H54 (cell line): ENCODE measurements at regions not wholly inside any gene's neighbourhood (a gene's known extent, or its start where the extent isn't known, plus 50 kb on each side); places are given as distances from the start of the nearest gene placed in this dataset.

Experiments used
- DNase-seq: peaks from one replicate; pipeline ENCODE4 v3.0.0; 2011; ENCODE audit warnings: low spot score, mixed read lengths; ENCODE audit not compliant: insufficient read length
- FAIRE-seq: peaks from 3 replicates; lab custom pipeline; 2011; peaks lifted over from hg19 to GRCh38; lab: Jason Lieb, UNC
- POLR2A ChIP-seq: IDR thresholded peaks from 2 replicates; pipeline ENCODE4 v1.6.1; 2011; ENCODE audit warnings: low read depth, mild to moderate bottlenecking, low read length

DNA sequence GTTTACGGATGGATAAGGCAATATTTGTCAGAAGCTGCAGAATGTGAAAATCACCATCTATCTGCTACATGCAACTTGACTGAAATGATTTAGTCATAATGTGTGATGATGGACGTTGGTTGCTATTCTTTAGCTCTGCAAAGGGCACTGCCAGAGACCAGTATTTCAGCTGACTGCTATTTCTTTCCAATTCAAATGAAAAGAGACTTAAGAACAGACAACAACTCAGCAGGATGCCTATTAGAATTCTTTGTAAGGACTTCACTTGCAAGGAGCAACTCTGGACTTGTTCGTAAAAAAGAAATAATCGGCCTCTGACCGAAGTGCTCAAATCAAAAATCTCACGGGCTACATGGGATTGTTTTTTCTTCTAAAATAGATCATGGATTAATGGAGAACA lies 262.7 kb downstream of the DHX15 start:
- DNase-seq = no peak
- FAIRE-seq = no peak
- no peak for TF ChIP-seq POLR2A

DNA sequence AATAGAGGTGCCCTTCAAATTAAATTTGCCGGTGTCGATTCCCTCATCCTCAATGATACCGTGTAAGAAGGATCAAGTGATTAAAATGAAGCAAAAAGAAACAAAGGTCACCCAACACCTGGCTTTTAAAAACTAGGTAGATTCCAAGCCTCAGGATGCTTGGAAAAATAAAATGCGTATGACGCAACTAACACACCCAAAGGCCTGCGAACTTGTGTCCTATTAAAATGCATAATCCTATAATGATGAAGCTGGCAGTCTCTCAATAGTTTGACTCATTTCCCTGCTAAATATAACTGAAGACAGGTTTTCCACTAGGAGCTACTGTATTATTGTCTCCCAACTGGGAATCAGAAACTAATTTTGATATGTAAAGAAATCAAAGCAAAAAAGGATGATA lies 263.2 kb downstream of the DHX15 start:
- no peak for DNase-seq
- no peak for FAIRE-seq
- TF ChIP-seq POLR2A = no peak

DNA sequence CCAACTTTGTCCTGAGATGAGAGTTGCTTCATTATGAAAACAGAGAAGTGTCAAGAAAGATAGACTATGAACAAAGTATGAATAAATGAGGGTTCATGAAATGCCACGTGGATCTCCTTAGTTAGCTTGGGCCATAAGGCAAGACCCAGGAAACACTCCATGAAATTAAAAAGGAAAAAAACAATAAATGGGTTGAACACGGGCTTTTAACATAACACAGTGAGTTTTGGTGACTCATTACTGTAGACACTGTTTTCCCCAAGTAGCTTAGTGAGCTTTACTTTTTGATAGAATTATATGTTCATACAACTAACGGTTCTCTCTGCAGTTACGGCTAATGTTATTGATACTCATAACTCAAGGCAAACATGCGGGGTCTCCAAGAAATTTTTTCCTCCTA lies 265.0 kb downstream of the DHX15 start:
- DNase-seq (no peak), FAIRE-seq (no peak)
- no peak for TF ChIP-seq POLR2A

DNA sequence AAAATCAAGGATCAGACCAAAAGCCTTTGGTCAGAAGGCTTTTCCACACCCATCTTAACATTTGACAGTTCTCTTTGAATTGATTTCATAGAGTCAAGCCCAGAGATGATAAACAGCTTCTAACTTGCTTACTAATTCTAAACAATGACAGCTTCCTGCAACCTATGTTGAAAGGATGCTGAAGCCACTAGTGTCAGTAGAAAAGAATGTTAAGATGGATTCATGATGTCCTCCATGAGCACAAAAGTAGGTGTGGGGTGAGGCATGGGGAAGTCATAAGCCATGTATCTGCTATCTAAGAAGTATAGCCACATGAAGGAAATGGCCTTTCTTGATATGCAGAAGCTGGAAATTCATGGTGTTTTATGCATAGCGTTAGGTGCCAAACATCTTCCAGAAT lies 269.3 kb downstream of the DHX15 start:
- DNase-seq (no peak), FAIRE-seq (no peak)
- TF ChIP-seq POLR2A = no peak

DNA sequence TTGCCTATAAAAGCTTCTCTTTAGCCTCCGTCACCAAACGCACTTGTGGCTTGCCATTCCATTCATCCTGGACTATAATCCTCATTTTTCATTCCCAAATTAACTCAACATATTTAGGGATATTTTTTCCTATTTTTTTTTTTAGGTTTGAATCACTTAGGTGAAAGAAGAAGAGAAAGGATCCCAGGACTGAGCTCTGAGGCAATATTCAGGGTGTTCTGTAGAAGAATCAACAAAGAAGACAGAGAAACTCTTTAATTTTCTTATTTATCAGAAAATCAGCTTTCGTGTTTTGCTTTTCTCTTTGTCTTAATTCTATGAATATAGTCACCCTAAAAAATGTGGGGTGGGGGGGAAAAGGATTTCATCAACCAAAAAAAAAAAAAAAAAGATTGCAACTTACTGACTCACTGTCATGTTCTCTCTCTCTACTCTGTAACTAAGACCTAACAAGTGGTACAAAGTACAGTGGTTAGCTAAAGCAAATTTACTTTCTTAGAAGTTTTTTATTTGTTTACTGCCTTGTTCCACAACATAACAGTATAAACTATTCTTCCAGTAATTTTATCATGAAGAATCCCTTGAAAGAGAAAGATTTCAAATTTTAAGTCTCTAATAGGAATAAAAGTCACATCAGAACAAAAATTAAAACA lies 272.0 kb downstream of the DHX15 start:
- no peak for TF ChIP-seq POLR2A
- FAIRE-seq (no peak), DNase-seq (no peak)

DNA sequence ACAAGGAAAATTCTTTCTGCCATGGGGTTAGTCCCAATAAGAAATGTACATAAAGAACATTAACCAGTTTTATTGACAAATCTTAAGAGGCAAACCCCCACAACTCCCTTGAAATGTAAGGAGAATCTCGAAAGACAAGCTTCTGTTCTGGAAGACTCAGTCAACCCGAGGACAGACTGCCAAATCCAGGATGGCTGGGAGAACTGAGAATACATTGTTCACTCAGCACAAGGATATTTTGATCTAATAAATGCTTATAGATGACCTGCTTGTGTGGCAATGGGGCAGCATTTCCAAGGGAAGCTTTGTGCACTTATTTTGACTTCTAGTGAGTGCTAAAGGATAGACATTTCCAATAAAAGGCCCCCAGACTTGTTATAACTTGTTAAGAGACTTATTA lies 280.4 kb downstream of the DHX15 start:
- DNase-seq = no peak
- TF ChIP-seq POLR2A = no peak
- no peak for FAIRE-seq

DNA sequence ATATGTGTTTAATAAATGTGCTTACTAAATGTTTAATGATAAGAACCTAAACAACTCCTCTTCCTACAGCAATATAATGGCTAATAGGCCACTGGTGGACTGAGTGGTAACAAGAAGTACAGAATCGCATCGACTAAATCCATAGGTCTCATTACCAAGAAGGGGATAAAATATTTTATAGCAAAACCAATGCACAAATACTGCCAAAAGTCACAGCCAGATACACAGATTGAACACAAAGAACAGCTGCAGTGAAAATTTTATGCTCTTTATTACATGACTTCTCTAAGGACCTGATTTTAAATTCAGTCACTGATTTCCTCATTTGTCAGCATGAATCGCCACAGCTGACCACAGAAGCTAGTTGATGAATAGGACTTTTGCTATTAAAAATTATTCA lies 285.4 kb downstream of the DHX15 start:
- no peak for FAIRE-seq
- TF ChIP-seq POLR2A = no peak
- DNase-seq = no peak

DNA sequence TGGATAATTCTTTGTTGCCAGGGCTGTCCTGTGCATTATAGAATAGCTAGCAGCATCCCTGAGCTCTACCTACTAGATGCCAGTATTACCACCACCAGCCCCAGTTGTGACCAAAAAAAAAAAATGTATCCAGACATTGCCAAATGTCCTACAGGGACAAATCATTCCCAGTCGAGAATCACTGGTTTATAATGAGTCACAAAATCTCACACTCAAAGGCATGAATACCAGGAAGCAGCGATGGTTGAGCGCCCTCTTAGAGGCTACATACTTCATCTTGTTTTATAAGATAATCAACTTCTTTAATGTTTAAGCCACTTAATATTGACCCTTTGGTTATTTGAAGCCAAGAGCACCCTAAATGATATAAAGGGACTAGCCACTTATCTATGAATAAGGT lies 297.3 kb downstream of the DHX15 start:
- no peak for DNase-seq
- no peak for FAIRE-seq
- TF ChIP-seq POLR2A = no peak

DNA sequence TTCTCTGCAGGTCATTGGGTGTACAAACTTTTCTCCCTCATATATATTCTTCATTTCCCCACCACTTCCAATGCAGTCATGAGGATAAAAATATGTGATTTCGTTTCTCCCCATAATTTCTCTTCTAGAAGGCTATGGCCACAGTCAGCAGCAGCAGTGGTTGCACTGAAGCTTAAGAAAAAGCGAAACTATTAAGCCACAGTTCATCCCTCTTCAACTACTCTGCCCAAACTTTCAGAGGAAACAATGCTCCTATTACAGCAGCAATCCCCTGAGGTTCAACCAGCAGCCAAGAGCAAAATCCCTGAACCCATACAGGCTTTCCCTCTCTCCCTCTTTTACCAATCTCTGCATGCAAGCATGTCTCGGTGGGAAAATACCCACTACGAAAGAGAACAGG lies 298.6 kb downstream of the DHX15 start:
- DNase-seq = no peak
- no peak for TF ChIP-seq POLR2A
- FAIRE-seq = no peak

DNA sequence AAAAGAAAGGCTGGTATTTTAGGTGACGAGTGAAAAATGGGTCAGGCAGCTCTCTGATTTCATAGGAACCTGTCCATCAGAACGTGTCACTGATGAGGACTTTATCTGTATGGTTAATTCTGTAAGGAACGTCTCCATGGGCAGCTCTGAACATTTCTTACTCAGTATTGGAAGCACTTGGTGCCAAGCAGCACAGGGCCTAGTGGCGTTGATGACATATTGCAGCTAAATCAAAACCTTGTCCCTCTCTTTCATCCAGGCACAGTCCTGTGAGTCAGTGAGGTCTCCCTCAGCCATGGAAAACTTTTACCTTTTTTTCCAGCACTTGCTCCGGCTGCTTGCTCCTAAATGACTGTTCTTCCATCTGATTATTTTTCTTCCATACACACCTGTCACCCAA lies 301.9 kb downstream of the DHX15 start:
- FAIRE-seq = no peak
- TF ChIP-seq POLR2A = no peak
- no peak for DNase-seq

DNA sequence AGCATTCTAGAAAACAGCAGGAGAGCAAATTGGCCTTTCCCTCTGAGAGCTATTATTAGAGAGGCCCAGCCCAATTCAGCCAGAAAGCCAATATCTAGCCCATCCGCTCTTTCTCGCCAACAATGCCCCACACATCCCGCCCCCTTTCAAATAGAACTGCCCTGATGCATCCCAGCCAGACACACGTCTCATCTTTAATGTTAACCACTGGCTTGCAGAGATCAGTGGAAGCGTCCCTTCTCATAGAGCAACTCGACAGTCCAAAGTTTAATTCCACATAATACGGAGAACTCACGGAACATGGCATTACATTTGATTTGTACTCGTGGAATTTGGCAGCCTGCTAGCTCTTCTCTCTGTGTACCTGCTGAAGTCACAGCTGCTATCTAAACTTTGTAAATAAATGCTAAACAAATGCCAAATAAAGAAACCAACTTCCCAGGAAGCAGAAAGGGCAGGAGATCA lies 304.4 kb downstream of the DHX15 start:
- FAIRE-seq (no peak), DNase-seq (no peak)
- TF ChIP-seq POLR2A = no peak

DNA sequence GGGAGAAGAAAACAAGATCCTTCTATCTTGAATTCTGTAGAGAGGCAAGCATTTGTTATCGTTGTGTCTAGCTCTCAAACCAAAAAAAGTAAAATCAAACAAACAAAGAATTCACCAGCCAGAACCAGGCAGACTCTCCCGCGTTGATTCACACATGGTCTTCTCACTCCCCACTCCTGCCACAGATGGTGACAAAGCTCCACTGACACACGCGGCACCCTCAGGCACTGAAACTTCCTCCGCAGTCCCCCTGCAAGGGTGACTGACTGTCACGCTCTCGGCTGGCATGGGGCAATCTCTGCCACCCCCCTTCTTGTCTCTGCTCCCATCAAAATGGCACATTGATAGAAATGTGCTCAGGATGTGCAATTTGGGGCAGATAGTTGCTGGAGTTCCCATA lies 304.9 kb downstream of the DHX15 start:
- DNase-seq (no peak), FAIRE-seq (no peak)
- TF ChIP-seq POLR2A = no peak

DNA sequence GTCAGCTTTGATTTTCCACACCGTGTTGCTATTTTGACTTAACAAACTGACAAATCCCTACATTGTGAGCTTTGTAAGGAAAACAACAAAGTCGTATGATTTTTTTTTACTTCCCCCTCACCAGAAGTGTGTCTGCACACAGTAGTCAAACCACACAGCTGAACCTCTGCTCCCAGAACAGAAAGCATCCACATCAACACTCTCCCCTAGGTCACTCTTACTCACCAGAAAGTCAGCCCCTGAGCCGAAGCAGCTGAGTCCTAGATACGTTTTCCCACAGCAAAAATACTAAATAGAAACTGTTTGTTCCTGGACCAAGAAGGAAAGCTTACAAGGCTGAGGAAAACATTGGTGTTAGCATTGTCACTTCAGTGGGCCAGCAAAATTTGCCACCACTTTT lies 305.7 kb downstream of the DHX15 start:
- DNase-seq (no peak), FAIRE-seq (no peak)
- no peak for TF ChIP-seq POLR2A

DNA sequence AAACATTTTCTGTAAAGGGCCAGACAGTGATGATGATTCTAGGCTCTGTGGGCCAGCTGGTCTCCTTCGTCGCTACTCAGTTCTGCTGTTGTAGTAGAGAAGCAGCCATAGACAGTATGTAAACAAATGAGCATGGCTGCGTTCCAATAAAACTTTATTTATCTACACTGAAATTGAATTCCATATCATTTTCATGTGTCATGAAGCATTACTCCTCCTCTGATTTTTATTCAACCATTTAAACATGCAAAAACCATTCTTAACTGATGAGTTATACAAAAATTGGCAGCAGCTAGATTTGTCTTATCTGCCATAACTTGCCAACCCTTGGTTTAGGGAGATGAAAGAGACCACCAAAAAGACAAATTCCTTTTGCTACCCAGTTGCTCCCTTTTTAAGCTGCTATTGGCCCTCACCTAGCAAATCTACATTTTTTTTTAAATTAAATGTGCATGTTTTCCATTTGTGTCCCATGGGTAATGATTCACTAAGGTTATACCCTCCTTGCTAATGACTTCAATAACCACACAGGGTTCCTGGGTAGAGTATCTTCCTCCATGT lies 309.9 kb downstream of the DHX15 start:
- DNase-seq (no peak), FAIRE-seq (no peak)
- TF ChIP-seq POLR2A = no peak

DNA sequence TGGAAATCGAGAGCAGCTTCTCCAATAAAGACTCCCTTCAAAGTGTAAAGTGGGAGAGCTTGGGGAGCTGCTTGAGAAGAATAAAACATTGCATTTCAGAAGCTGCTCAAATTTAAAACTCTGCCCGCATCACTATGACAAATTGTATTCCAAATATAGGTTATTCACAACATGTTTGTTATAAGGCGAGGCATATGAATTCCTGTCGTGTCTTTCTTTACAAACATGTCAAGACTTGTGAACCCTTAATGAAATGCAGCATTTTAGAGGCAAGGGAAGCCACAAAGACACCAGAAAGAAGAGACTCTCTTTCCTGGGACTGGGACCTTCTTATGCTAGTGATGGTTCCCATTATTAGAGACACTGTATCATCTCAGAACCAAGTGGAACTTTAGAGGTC lies 311.2 kb downstream of the DHX15 start:
- FAIRE-seq = no peak
- DNase-seq = no peak
- no peak for TF ChIP-seq POLR2A
